GM21529 (cell line): ENCODE measurements at regions not wholly inside any gene's neighbourhood (a gene's known extent, or its start where the extent isn't known, plus 50 kb on each side); places are given as distances from the start of the nearest gene placed in this dataset.
"Not testable (repeated sequence)": the region's sequence is repeated elsewhere in the genome, so short reads cannot be mapped to it uniquely, and the experiment has no call there.

Source experiments
- ATAC-seq: cut with Tn5 transposase; IDR thresholded peaks from one replicate; pipeline ENCODE4 v1.9.1; 2021; ENCODE audit not compliant: unreplicated experiment

- no peak for ATAC-seq
Measured at GRCh38 chr5:112570708-112571444, 151.8 kb upstream of the EPB41L4A start.

DNA sequence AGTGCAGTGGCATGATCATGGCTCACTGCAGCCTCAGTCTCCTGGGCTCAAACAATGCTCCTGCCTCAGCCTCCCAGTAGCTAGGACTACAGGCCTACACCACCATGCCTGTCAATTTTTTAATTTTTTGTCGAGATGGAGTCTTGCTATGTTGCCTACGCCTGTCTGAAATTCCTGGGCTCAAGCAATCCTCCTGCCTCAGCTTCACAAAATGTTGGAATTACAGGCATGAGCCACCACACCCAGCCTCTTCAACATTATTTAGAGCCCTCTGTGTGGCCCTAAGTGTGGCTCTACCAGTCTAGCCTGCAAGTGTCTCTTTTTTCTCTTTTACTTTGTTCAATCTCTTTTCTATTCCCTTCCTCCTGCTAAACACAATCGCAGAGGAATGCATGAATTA is 154.4 kb upstream of the EPB41L4A start:
- no peak for ATAC-seq

DNA sequence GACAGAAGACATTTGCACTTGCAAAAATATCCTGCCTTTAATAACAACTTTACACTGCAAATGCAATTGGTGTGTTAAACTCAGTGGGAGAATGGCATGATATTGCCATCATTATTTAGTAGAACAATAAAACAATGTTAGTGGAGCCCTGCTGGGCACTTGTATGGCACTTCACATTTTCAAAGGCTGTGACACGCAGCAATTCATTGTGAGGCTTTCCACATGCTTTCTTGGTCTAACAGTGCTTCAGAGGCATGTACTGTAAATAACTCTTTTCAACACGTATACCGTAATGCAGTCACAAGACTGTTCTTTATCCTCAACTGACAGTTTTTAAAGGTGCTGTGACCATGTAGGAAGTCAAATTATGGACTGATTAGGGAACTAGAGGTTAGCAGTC is 155.5 kb upstream of the EPB41L4A start:
- ATAC-seq: no peak

DNA sequence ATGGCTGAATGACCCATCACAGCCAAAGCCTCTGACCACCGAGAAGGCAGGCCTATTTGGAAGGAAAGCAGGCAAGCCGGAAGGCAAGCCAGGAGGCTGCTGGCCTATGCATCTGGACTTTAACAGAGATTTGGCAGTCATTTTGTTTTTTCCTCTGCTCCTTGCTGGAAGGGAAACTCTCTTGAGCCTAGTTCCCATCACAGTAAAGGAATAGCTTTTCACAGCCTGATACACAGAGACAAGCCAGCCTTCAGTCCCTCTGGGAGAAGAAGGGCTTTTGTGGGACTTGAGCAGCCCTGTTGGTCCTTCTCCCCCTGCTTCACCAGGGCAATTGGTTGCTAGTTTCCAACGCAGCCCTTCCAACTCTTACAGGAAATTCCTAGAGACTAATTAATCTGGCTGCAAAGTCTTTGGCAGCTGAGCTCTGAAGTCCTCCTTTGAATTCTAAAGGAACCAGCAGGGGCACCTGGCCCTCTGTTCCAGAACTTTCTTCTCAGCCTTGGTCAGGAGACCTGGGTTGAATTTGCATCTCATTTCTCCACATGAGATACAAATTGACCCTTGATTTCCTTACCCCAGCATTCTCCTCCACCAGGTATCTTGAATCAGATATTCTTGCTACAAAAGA is 157.3 kb upstream of the EPB41L4A start:
- no peak for ATAC-seq

DNA sequence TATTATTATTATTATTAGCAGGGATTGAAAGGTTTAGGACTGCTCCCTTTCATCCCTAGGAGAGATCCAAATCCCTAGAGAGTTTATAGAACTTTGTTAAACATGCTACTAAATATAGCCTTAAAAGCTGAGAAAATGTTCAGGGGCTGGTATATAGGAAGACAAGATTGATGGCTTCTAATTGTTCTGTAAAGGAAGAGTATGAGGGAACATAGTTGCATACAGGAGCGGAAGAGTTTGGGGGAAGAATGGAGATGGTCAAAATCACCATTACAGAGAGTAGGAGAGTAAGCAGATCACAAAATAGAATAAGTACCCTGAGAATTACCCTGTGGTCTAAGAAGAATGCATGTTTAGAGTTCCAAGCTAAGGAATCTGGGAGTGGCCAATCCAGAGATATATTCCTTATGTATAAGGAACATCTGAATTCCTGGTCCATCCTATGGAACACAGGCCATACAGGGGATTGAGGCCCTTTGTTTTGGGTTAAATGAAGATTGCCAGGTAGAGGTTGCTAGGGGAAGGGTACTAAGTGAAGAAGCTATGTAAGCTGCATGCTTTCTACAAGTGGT is 158.0 kb upstream of the APC start:
- ATAC-seq: no peak

- no peak for ATAC-seq
Measured at GRCh38 chr5:112581811-112582320, 155.8 kb upstream of the APC start.

- no peak for ATAC-seq
Measured at GRCh38 chr5:112583166-112583565, 154.5 kb upstream of the APC start.

- ATAC-seq: no peak
Measured at GRCh38 chr5:112584781-112585180, 152.9 kb upstream of the APC start.

GRCh38 chr5:112586596-112587062 is 151.1 kb upstream of the APC start:
- peak; percentile 73 for ATAC-seq

DNA sequence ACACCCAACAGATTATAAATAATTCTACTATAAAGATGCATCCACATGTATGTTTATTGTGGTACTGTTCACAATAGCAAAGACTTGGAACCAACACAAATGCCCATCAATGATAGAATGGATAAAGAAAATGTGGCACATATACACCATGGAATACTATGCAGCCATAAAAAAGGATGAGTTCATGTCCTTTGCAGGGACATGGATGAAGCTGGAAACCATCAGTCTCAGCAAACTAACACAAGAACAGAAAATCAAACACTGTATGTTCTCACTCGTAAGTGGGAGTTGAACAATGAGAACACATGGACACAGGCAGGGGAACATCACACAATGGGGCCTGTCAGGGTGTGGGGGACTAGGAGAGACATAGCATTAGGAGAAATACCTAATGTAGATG is 146.8 kb upstream of the APC start:
- ATAC-seq: not testable (repeated sequence)

DNA sequence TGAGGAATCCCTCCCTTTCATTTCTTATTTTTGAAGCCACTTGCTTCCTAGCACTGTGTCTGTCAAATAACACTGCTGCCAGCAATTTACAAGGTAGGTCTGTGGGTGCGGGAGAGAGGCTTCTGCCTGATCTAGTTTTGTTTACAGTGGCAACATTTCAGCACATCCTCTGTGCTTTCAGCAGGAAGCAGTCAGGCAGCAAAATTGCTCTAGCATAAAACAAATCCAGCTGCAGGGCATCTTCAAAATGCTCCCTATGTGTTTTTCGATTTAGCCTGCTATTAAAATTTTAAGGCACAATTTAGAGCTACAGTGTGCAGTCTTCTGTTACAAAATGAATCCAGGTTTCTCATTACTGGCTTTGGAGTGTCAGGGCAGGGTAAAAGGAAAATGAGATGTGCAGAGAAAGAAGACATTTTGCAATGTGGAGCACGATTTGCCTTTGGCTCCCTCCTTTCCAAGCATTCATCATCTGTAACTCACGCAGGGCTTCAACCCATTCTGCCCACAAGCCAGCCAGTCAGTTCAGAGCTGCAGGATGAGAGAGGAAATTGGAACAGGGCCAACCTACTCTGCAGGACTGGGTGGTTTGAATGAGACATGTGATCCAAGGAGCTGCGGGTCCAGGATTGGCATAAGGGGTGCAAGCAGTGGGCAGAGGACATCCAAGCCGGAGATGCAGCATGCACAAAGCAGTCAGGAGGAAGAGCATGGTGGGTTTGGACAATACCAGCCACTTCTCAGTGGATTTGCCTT is 143.4 kb upstream of the APC start:
- ATAC-seq: no peak

GRCh38 chr5:112594941-112595340 is 142.7 kb upstream of the APC start:
- no peak for ATAC-seq

GRCh38 chr5:112597831-112598230 is 139.9 kb upstream of the APC start:
- no peak for ATAC-seq

DNA sequence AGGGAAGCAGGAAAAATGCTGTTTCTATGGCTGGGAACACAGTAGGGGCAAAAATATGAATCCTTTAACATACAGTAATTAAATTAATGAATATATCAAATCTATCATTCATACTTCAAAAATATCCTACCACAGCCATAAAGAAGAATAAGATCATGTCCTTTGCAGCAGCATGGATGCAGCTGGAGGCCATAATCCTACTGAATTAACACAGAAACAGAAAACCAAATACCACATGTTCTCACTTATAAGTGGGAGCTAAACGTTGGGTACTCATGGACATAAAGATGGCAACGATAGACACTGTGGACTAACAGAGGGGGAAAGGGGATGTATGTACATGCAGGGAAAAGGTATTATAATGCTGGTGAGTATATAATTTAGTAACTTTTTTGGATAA is 137.2 kb upstream of the APC start:
- not testable (repeated sequence) for ATAC-seq

- peak; percentile 67 for ATAC-seq
Measured at GRCh38 chr5:112604732-112605630, 132.7 kb upstream of the APC start.

- no peak for ATAC-seq
Measured at GRCh38 chr5:112608975-112609374, 128.7 kb upstream of the APC start.

DNA sequence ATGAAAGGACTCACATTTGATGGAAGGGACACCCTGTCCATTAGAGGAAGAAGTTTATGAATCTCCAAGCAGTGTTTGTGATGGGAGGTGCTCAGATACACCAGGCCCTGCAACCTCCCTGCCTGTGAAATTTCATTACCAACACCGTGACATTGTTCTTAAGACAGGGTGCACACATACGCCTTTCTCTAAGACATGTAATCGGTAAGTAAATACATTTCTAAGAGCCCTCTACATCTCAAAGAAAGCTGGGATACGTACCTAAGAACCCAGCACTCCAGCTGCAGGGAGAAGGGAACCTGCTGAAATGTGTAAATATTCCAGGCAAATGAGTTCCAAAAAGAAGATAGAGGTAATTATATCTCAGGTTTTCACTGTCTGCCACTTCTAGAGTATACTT is 125.0 kb upstream of the APC start:
- no peak for ATAC-seq

GRCh38 chr5:112614285-112614684 is 123.4 kb upstream of the APC start:
- ATAC-seq: no peak

- no peak for ATAC-seq
Measured at GRCh38 chr5:112614986-112615385, 122.7 kb upstream of the APC start.

- ATAC-seq: no peak
Measured at GRCh38 chr5:112616812-112617547, 120.7 kb upstream of the APC start.
